Endothelial cell of umbilical vein (primary cell): ENCODE measurements at regions not wholly inside any gene's neighbourhood (a gene's known extent, or its start where the extent isn't known, plus 50 kb on each side); places are given as distances from the start of the nearest gene placed in this dataset.

Source experiments
- BruUV-seq: library from RNA; stranded (reverse); fragments of 400-500 nt; replicated peaks from 2 replicates; lab custom pipeline; 2021; lab: Mats Ljungman, UMichigan
- CTCF ChIA-PET: fragments of 300-600, 350-600 bp; sonication (Branson Sonifier 250); formaldehyde crosslinking; loops from one replicate; lab custom pipeline; 2021; ENCODE audit warnings: antibody characterized with exemption, inconsistent platforms; lab: Charles Lee
- POLR2A ChIA-PET: fragments of 300-600, 350-600 bp; sonication (Branson Sonifier 250); formaldehyde crosslinking; loops from one replicate; lab custom pipeline; 2021; ENCODE audit warnings: antibody characterized with exemption, inconsistent platforms; lab: Charles Lee
- DNase-seq: peaks from one replicate; pipeline ENCODE4 v3.0.0-alpha.2; 2011; ENCODE audit warnings: low read depth, low spot score
- FAIRE-seq: peaks from 2 replicates; lab custom pipeline; 2011; peaks lifted over from hg19 to GRCh38; lab: Jason Lieb, UNC
- H2AFZ ChIP-seq: 2 replicates; pipeline ENCODE4 v1.6.0; 2012; ENCODE audit warnings: low read depth, low read length, control low read depth, inconsistent platforms
- H3K27ac ChIP-seq: 2 replicates; pipeline ENCODE4 v1.5.1; 2011; ENCODE audit warnings: low read depth, mild to moderate bottlenecking, control low read depth, low read length, moderate library complexity; ENCODE audit not compliant: insufficient read depth
- H3K27me3 ChIP-seq, 2 experiments: 2 replicates each; pipeline versions ENCODE4 v1.6.0 to v1.6.1; 2011; ENCODE audit warnings: low read length in 2 of 2, mixed read lengths in 1 of 2; ENCODE audit not compliant: control insufficient read depth in 2 of 2, insufficient read depth in 2 of 2
- H3K36me3 ChIP-seq, 2 experiments: 2 replicates in 1 of 2; 3 replicates in 1 of 2; pipeline ENCODE4 v1.5.1; 2011; ENCODE audit warnings: low read length in 2 of 2, mild to moderate bottlenecking in 1 of 2, moderate library complexity in 1 of 2; ENCODE audit not compliant: control insufficient read depth in 2 of 2, insufficient read depth in 2 of 2; ENCODE audit errors: extremely low read depth in 1 of 2
- H3K4me1 ChIP-seq: 3 replicates; pipeline ENCODE4 v1.5.1; 2011; ENCODE audit warnings: mild to moderate bottlenecking, low read length; ENCODE audit not compliant: control insufficient read depth, insufficient read depth; ENCODE audit errors: extremely low read depth
- H3K4me2 ChIP-seq: 2 replicates; pipeline ENCODE4 v1.6.1; 2011; ENCODE audit warnings: low read length, control low read depth, mixed read lengths; ENCODE audit not compliant: insufficient read depth
- H3K4me3 ChIP-seq, 3 experiments: fragments of 200-600 bp in 1 of 3; sonication (generic), shearing (Covaris generic) in 1 of 3; replicated peaks in 1 of 3; 2 replicates each; pipeline ENCODE4 v1.5.1; 2011 to 2016; ENCODE audit warnings: control low read depth in 3 of 3, low read length in 3 of 3, mild to moderate bottlenecking in 2 of 3, inconsistent platforms in 1 of 3, low read depth in 1 of 3, moderate library complexity in 1 of 3; ENCODE audit not compliant: insufficient read depth in 1 of 3
- H3K79me2 ChIP-seq: 2 replicates; pipeline ENCODE4 v1.6.0; 2012; ENCODE audit warnings: low read length, inconsistent platforms; ENCODE audit not compliant: control insufficient read depth, insufficient read depth
- H3K9ac ChIP-seq: replicated peaks from 2 replicates; pipeline ENCODE3; 2011; ENCODE audit warnings: low read length, control low read depth; ENCODE audit not compliant: insufficient read depth; ENCODE audit errors: extremely low read depth
- H3K9me1 ChIP-seq: replicated peaks from 3 replicates; pipeline ENCODE4 v1.6.0; 2011; ENCODE audit warnings: mild to moderate bottlenecking, low read length; ENCODE audit not compliant: control insufficient read depth, insufficient read depth; ENCODE audit errors: extremely low read depth
- H3K9me3 ChIP-seq: replicated peaks from 2 replicates; pipeline ENCODE4 v1.5.1; 2012; ENCODE audit warnings: low read length, inconsistent platforms; ENCODE audit not compliant: control insufficient read depth, insufficient read depth
- H4K20me1 ChIP-seq: replicated peaks from 2 replicates; pipeline ENCODE3; 2011; ENCODE audit warnings: mild to moderate bottlenecking, low read length; ENCODE audit not compliant: control insufficient read depth, insufficient read depth; ENCODE audit errors: extremely low read depth
- CTCF ChIP-seq, 2 donors: IDR thresholded peaks; 1 replicate in 1 of 2; 2 replicates in 1 of 2; pipeline ENCODE4 v1.5.1; 2011; ENCODE audit warnings: low read length in 2 of 2, mild to moderate bottlenecking in 2 of 2, moderate library complexity in 2 of 2, control low read depth in 1 of 2, inconsistent platforms in 1 of 2, low read depth in 1 of 2; ENCODE audit not compliant: insufficient read depth in 1 of 2; ENCODE audit errors: extremely low read depth in 1 of 2
- EZH2 ChIP-seq: IDR thresholded peaks from 2 replicates; pipeline ENCODE4 v1.6.1; 2012; ENCODE audit warnings: borderline replicate concordance, low read depth, mild to moderate bottlenecking, moderate library complexity, low read length, inconsistent platforms; ENCODE audit not compliant: severe bottlenecking
- FOS ChIP-seq: IDR thresholded peaks from 2 replicates; pipeline ENCODE4 v1.6.1; 2011; ENCODE audit warnings: mild to moderate bottlenecking, low read length, moderate library complexity, borderline replicate concordance; ENCODE audit not compliant: insufficient read depth
- GATA2 ChIP-seq: IDR thresholded peaks from 2 replicates; pipeline ENCODE4 v1.7.0; 2011; ENCODE audit warnings: low read depth, mild to moderate bottlenecking, moderate library complexity, mixed read lengths, low read length; ENCODE audit not compliant: insufficient read length, insufficient read depth
- JUN ChIP-seq: IDR thresholded peaks from 2 replicates; pipeline ENCODE4 v1.6.1; 2011; ENCODE audit warnings: borderline replicate concordance, low read depth; ENCODE audit not compliant: insufficient read length, insufficient read depth
- MYC ChIP-seq: IDR thresholded peaks from one replicate; pipeline ENCODE4 v1.6.1; 2011; ENCODE audit warnings: mild to moderate bottlenecking, low read depth, low read length
- POLR2A ChIP-seq: IDR thresholded peaks from 2 replicates; pipeline ENCODE4 v1.6.1; 2012; ENCODE audit warnings: low read depth, mild to moderate bottlenecking, control low read depth, low read length
- POLR2AphosphoS5 ChIP-seq: IDR thresholded peaks from 2 replicates; pipeline ENCODE4 v1.6.1; 2012; ENCODE audit warnings: low read depth, mild to moderate bottlenecking, control low read depth, low read length, moderate library complexity; ENCODE audit not compliant: insufficient read depth
- dilution Hi-C: fragments of 300-500 bp; cut with MboI; formaldehyde crosslinking; loops from one replicate; pipeline ENCODE4 v1.15.0; 2019; ENCODE audit warnings: low sequenced_read_pairs; ENCODE audit not compliant: extremely low pct_ligation_motif_present
- intact Hi-C: fragments of 100-400 bp; cut with micrococcal nuclease; formaldehyde crosslinking; loops from one replicate; pipeline ENCODE4 v1.10.0; 2022
- TF ChIP-seq, protein P1 (sequence below): IDR thresholded peaks from 2 replicates; pipeline ENCODE4 v1.6.1; 2011; ENCODE audit not compliant: insufficient read depth, insufficient read length

DNA sequence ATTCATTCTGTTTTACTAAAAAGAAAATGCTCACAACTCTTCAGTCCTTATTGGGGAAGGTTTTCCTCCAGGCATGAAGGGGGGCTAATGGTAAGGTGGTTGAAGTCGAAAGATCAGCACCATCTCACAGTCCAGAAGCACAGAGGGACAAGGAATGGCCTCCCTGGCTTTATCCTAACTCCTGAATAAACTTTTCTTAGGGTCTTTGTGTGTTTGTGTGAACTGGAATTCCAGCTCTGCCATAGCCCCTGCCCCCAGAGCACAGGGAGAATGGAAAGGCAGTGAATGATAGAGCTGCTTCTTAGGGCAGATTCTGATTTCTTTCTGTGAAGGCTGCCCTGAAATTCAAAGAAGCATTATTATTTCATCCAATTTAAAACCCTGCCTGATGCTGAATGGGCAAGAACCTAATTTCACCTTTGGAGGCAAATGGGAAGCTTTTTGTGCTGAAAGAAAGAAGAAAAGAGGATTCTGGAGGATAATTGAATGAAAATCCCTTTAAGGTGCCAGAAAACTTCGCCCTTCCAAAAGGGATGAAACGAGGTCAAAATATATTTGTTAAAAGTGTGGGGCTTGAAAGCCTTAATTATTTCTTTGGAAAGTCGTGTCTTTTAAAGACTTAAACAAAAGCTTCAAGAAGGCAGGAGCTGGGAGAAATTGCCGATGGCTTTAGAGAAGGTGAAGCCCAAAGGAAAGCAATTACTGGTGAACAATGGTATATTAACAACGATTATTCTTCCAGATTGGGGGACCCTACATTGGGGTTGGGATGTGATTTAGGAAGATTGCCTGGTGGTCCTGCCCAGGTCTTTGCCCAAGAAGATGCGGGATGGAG, 259.9 kb upstream of the RGMA start:
- H3K9me1 ChIP-seq, result no peaks in the 10 kb centered on the region
- peaks cover 6% of the 10 kb centered on the region for H3K9me3 ChIP-seq
- no peak overlapping the region for H2AFZ ChIP-seq
- H3K27ac ChIP-seq, result no peak overlapping the region
- no peak overlapping the region for H3K4me2 ChIP-seq
- DNase-seq, result no peak
- no peaks in the 10 kb centered on the region for H3K4me1 ChIP-seq
- no peak overlapping the region for H3K4me3 ChIP-seq
- ChIA-PET POLR2A (no interaction called here), CTCF (no interaction called here)
- no TSS peak for BruUV-seq
- FAIRE-seq, result no peak
- no peaks in the 10 kb centered on the region for H3K79me2 ChIP-seq
- H3K36me3 ChIP-seq, result no peaks in the 10 kb centered on the region
- dilution Hi-C loops (no loop called here), intact Hi-C loops (no loop called here)
- TF ChIP-seq EZH2, result no peak
- TF ChIP-seq JUN, result no peak
- TF ChIP-seq GATA2, result no peak
- no peak for TF ChIP-seq FOS
- no peak for TF ChIP-seq CTCF (IDR thresholded peaks at IDR 0.05; ENCODE audit: extremely low read depth in 1 of 2, insufficient read depth in 1 of 2, low read depth in 1 of 2, low read length in 2 of 2)
- TF ChIP-seq POLR2AphosphoS5, result no peak
- TF ChIP-seq, protein P1, sequence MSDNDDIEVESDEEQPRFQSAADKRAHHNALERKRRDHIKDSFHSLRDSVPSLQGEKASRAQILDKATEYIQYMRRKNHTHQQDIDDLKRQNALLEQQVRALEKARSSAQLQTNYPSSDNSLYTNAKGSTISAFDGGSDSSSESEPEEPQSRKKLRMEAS, result no peak
- TF ChIP-seq MYC, result no peak
- TF ChIP-seq POLR2A, result no peak
- H3K27me3 ChIP-seq, result no peaks in the 10 kb centered on the region
- no peaks in the 10 kb centered on the region for H4K20me1 ChIP-seq
- no peak overlapping the region for H3K9ac ChIP-seq
